ENCODE measurements at regions not wholly inside any gene's neighbourhood (a gene's known extent, or its start where the extent isn't known, plus 50 kb on each side); places are given as distances from the start of the nearest gene placed in this dataset.

- Histone ChIP-seq H3K4me3 (ENCODE audit: low read length) (no peak overlapping the region), H3K27me3 (replicated peaks; ENCODE audit: control insufficient read depth, insufficient read depth, low read length) (peaks cover 64% of the 10 kb centered on the region), H3K9me3 (ENCODE audit: control insufficient read depth, low read length) (peaks cover 12% of the 10 kb centered on the region), H3K36me3 (ENCODE audit: control insufficient read depth, insufficient read depth, low read length, severe bottlenecking) (no peaks in the 10 kb centered on the region), H3K9ac (ENCODE audit: low read length) (no peak overlapping the region), H3K4me1 (ENCODE audit: control insufficient read depth, insufficient read depth, low read length) (no peaks in the 10 kb centered on the region)
- DNase-seq (ENCODE audit: low read depth) = peak; percentile 20
Measured at GRCh38 chr15:77784361-77785292, 151.9 kb upstream of the LINGO1 start.

- Histone ChIP-seq H3K9ac (ENCODE audit: low read length) (no peak overlapping the region), H3K4me1 (ENCODE audit: control insufficient read depth, insufficient read depth, low read length) (no peaks in the 10 kb centered on the region), H3K27me3 (replicated peaks; ENCODE audit: control insufficient read depth, insufficient read depth, low read length) (peaks cover 65% of the 10 kb centered on the region), H3K36me3 (ENCODE audit: control insufficient read depth, insufficient read depth, low read length, severe bottlenecking) (no peaks in the 10 kb centered on the region), H3K4me3 (ENCODE audit: low read length) (no peak overlapping the region), H3K9me3 (ENCODE audit: control insufficient read depth, low read length) (peaks cover 14% of the 10 kb centered on the region)
- no peak for DNase-seq (ENCODE audit: low read depth)
Measured at GRCh38 chr15:77783636-77784035, 150.9 kb upstream of the LINGO1 start.

- Histone ChIP-seq H3K4me1 (ENCODE audit: control insufficient read depth, insufficient read depth, low read length) (no peaks in the 10 kb centered on the region), H3K27me3 (replicated peaks; ENCODE audit: control insufficient read depth, insufficient read depth, low read length) (peaks cover 61% of the 10 kb centered on the region), H3K9ac (ENCODE audit: low read length) (no peak overlapping the region), H3K36me3 (ENCODE audit: control insufficient read depth, insufficient read depth, low read length, severe bottlenecking) (no peaks in the 10 kb centered on the region), H3K9me3 (ENCODE audit: control insufficient read depth, low read length) (peaks cover 14% of the 10 kb centered on the region), H3K4me3 (ENCODE audit: low read length) (no peak overlapping the region)
- no peak for DNase-seq (ENCODE audit: low read depth)
Measured at GRCh38 chr15:77782691-77783090, 150.0 kb upstream of the LINGO1 start.

GRCh38 chr15:77781946-77782240, 149.2 kb upstream of the LINGO1 start:
- H3K27me3 ChIP-seq (replicated peaks; ENCODE audit: control insufficient read depth, insufficient read depth, low read length) = peaks cover 57% of the 10 kb centered on the region
- DNase-seq (ENCODE audit: low read depth) = no peak
- H3K4me1 ChIP-seq (ENCODE audit: control insufficient read depth, insufficient read depth, low read length) = no peaks in the 10 kb centered on the region
- no peak overlapping the region for H3K4me3 ChIP-seq (ENCODE audit: low read length)
- H3K36me3 ChIP-seq (ENCODE audit: control insufficient read depth, insufficient read depth, low read length, severe bottlenecking) = no peaks in the 10 kb centered on the region
- peaks cover 14% of the 10 kb centered on the region for H3K9me3 ChIP-seq (ENCODE audit: control insufficient read depth, low read length)
- no peak overlapping the region for H3K9ac ChIP-seq (ENCODE audit: low read length)

- no peaks in the 10 kb centered on the region for H3K36me3 ChIP-seq (ENCODE audit: control insufficient read depth, insufficient read depth, low read length, severe bottlenecking)
- no peaks in the 10 kb centered on the region for H3K4me1 ChIP-seq (ENCODE audit: control insufficient read depth, insufficient read depth, low read length)
- no peak overlapping the region for H3K4me3 ChIP-seq (ENCODE audit: low read length)
- H3K9me3 ChIP-seq (ENCODE audit: control insufficient read depth, low read length) = peaks cover 14% of the 10 kb centered on the region
- H3K9ac ChIP-seq (ENCODE audit: low read length) = no peak overlapping the region
- no peak for DNase-seq (ENCODE audit: low read depth)
- peaks cover 54% of the 10 kb centered on the region for H3K27me3 ChIP-seq (replicated peaks; ENCODE audit: control insufficient read depth, insufficient read depth, low read length)
Measured at GRCh38 chr15:77781151-77781945, 148.6 kb upstream of the LINGO1 start.

GRCh38 chr15:77778802-77779201, 146.1 kb upstream of the LINGO1 start:
- peaks cover 37% of the 10 kb centered on the region for H3K27me3 ChIP-seq (replicated peaks; ENCODE audit: control insufficient read depth, insufficient read depth, low read length)
- H3K4me3 ChIP-seq (ENCODE audit: low read length) = no peak overlapping the region
- peaks cover 14% of the 10 kb centered on the region for H3K9me3 ChIP-seq (ENCODE audit: control insufficient read depth, low read length)
- no peaks in the 10 kb centered on the region for H3K4me1 ChIP-seq (ENCODE audit: control insufficient read depth, insufficient read depth, low read length)
- no peaks in the 10 kb centered on the region for H3K36me3 ChIP-seq (ENCODE audit: control insufficient read depth, insufficient read depth, low read length, severe bottlenecking)
- DNase-seq (ENCODE audit: low read depth) = no peak
- H3K9ac ChIP-seq (ENCODE audit: low read length) = no peak overlapping the region

- no peak for DNase-seq (ENCODE audit: low read depth)
- H3K9ac ChIP-seq (ENCODE audit: low read length) = no peak overlapping the region
- H3K9me3 ChIP-seq (ENCODE audit: control insufficient read depth, low read length) = peaks cover 12% of the 10 kb centered on the region
- H3K4me1 ChIP-seq (ENCODE audit: control insufficient read depth, insufficient read depth, low read length) = no peaks in the 10 kb centered on the region
- no peaks in the 10 kb centered on the region for H3K36me3 ChIP-seq (ENCODE audit: control insufficient read depth, insufficient read depth, low read length, severe bottlenecking)
- H3K4me3 ChIP-seq (ENCODE audit: low read length) = no peak overlapping the region
- H3K27me3 ChIP-seq (replicated peaks; ENCODE audit: control insufficient read depth, insufficient read depth, low read length) = peaks cover 40% of the 10 kb centered on the region
Measured at GRCh38 chr15:77775837-77776236, 143.1 kb upstream of the LINGO1 start.

- peaks cover 7% of the 10 kb centered on the region for H3K9me3 ChIP-seq (ENCODE audit: control insufficient read depth, low read length)
- peaks cover 39% of the 10 kb centered on the region for H3K27me3 ChIP-seq (replicated peaks; ENCODE audit: control insufficient read depth, insufficient read depth, low read length)
- no peaks in the 10 kb centered on the region for H3K4me1 ChIP-seq (ENCODE audit: control insufficient read depth, insufficient read depth, low read length)
- no peak for DNase-seq (ENCODE audit: low read depth)
- H3K36me3 ChIP-seq (ENCODE audit: control insufficient read depth, insufficient read depth, low read length, severe bottlenecking) = no peaks in the 10 kb centered on the region
- H3K4me3 ChIP-seq (ENCODE audit: low read length) = no peak overlapping the region
- no peak overlapping the region for H3K9ac ChIP-seq (ENCODE audit: low read length)
Measured at GRCh38 chr15:77775373-77775772, 142.7 kb upstream of the LINGO1 start.

- Histone ChIP-seq H3K4me1 (ENCODE audit: control insufficient read depth, insufficient read depth, low read length) (no peaks in the 10 kb centered on the region), H3K9ac (ENCODE audit: low read length) (no peak overlapping the region), H3K27me3 (replicated peaks; ENCODE audit: control insufficient read depth, insufficient read depth, low read length) (peaks cover 38% of the 10 kb centered on the region), H3K9me3 (ENCODE audit: control insufficient read depth, low read length) (no peaks in the 10 kb centered on the region), H3K4me3 (ENCODE audit: low read length) (no peak overlapping the region), H3K36me3 (ENCODE audit: control insufficient read depth, insufficient read depth, low read length, severe bottlenecking) (no peaks in the 10 kb centered on the region)
- no peak for DNase-seq (ENCODE audit: low read depth)
Measured at GRCh38 chr15:77774350-77774749, 141.6 kb upstream of the LINGO1 start.

GRCh38 chr15:77773903-77774302, 141.2 kb upstream of the LINGO1 start:
- Histone ChIP-seq H3K9me3 (ENCODE audit: control insufficient read depth, low read length) (no peaks in the 10 kb centered on the region), H3K4me1 (ENCODE audit: control insufficient read depth, insufficient read depth, low read length) (no peaks in the 10 kb centered on the region), H3K27me3 (replicated peaks; ENCODE audit: control insufficient read depth, insufficient read depth, low read length) (peaks cover 41% of the 10 kb centered on the region), H3K9ac (ENCODE audit: low read length) (no peak overlapping the region), H3K36me3 (ENCODE audit: control insufficient read depth, insufficient read depth, low read length, severe bottlenecking) (no peaks in the 10 kb centered on the region), H3K4me3 (ENCODE audit: low read length) (no peak overlapping the region)
- no peak for DNase-seq (ENCODE audit: low read depth)

GRCh38 chr15:77772641-77773402, 140.1 kb upstream of the LINGO1 start:
- Histone ChIP-seq H3K9ac (ENCODE audit: low read length) (no peak overlapping the region), H3K4me3 (ENCODE audit: low read length) (no peak overlapping the region), H3K4me1 (ENCODE audit: control insufficient read depth, insufficient read depth, low read length) (no peaks in the 10 kb centered on the region), H3K9me3 (ENCODE audit: control insufficient read depth, low read length) (no peaks in the 10 kb centered on the region), H3K27me3 (replicated peaks; ENCODE audit: control insufficient read depth, insufficient read depth, low read length) (peaks cover 40% of the 10 kb centered on the region), H3K36me3 (ENCODE audit: control insufficient read depth, insufficient read depth, low read length, severe bottlenecking) (no peaks in the 10 kb centered on the region)
- no peak for DNase-seq (ENCODE audit: low read depth)
